ENCODE measurements at regions not wholly inside any gene's neighbourhood (a gene's known extent, or its start where the extent isn't known, plus 50 kb on each side); places are given as distances from the start of the nearest gene placed in this dataset.

- TF ChIP-seq EZH2 (optimal IDR thresholded peaks at IDR 0.05; ENCODE audit: low read depth, low read length), result no peak
- TF ChIP-seq CTCF (IDR thresholded peaks at IDR 0.05; ENCODE audit: low read length), result no peak
Measured at GRCh38 chr6:126927841-126928240, 190.6 kb upstream of the RSPO3 start.
